ENCODE measurements at regions not wholly inside any gene's neighbourhood (a gene's known extent, or its start where the extent isn't known, plus 50 kb on each side); places are given as distances from the start of the nearest gene placed in this dataset.

DNA sequence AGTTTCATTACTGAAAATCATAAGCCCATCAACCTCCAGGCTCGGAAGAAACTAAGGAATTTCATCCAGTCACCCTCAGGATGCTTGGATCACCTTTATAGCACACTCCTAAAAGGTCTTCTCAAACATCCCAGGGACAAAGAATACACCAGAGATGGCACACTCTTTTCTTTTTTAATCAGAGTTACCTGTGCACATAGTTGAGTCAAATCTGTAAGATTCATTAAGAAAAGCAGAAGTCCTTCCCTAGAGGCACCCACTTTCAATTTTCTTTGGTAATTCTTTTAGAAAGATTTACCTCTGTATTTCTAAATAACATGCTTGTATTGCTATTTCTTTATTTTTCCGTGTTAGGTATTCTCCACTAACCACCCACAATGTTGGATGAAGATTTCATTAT lies 50.6 kb upstream of the IL6 start:
- no peak for TF ChIP-seq POLR2A (IDR thresholded peaks at IDR 0.05; ENCODE audit: low read length)
- no peak for TF ChIP-seq GATA1 (IDR thresholded peaks at IDR 0.05; ENCODE audit: low read depth, low read length)
- no peak for DNase-seq

DNA sequence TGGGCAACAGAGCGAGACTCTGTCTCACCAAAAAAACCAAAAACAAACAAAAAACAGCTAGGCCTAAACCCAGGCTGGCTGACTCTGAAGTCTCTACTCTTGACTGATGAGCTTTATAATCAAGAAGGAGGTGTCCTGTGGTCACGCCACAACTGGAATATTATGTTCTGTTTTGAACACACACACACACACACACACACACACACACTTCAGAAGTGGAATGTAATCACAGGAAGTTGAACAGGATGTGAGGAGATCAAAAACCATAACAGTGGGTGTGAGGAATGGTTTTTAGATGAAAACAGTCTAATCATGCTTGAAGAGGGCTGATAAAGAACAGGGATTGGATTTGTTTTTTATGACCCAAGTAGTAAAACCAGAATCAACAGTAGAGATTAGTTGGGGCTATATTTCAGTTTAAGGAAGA lies 51.1 kb upstream of the IL6 start:
- no peak for DNase-seq
- TF ChIP-seq GATA1 (IDR thresholded peaks at IDR 0.05; ENCODE audit: low read depth, low read length) (no peak), POLR2A (IDR thresholded peaks at IDR 0.05; ENCODE audit: low read length) (no peak)

DNA sequence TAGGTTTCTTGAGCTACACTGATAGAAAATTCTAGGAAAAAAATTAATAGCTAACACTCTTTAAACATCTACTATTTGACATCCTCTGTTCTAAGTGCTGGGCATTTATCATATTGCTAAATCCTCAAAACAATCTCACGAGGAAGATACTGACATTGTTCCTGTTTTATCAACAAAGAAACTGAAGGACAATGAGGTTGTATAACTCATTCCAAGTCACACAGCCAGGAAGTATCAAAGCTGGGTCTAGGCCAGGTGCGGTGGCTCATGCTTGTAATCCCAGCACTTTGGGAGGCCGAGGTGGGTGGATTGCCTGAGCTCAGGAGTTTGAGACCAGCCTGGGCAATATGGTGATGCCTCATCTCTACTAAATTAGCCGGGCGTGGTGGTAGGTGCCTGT lies 51.6 kb upstream of the IL6 start:
- DNase-seq: no peak
- no peak for TF ChIP-seq GATA1 (IDR thresholded peaks at IDR 0.05; ENCODE audit: low read depth, low read length)

DNA sequence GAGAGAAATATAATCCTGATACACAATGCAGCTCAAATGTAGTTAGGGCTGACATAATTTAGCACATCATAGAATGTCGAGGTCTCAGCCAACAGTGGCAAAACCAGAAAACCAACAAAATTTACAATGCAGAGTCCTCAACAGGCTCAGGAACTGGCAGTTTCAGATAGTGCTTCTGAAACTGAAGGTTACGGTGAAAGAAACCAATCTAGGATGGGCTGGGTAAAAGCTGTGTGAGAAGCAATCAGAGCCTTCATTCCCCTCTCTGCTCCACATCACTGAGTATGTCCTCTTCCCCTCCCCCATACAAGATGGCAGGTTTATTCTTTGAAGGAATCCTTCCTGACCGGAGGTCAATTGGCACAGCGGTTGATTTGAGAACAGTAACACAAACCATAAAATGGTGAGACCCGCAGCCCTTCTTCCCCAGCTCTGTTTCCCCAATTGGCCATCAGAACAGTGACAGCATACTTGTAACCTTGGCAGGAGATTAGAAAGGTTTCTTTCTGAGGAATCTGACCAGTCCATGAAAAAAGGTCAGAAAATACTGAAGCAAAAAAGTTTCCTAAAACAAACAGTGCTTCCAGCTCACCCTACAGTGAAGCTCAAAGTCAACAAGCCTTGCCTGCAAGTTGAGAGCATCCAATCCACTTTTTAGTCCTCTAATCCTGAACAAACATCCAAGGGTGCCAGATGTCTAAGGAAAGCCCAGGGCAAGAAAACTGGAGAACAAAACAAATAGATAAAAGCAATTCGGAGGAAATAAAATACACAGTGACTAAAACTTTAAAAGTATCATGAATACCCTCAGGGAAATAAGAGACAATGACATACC lies 53.9 kb upstream of the IL6 start:
- DNase-seq: no peak
- TF ChIP-seq GATA1 (IDR thresholded peaks at IDR 0.05; ENCODE audit: low read depth, low read length): no peak
- no peak for TF ChIP-seq POLR2A (IDR thresholded peaks at IDR 0.05; ENCODE audit: low read length)

DNA sequence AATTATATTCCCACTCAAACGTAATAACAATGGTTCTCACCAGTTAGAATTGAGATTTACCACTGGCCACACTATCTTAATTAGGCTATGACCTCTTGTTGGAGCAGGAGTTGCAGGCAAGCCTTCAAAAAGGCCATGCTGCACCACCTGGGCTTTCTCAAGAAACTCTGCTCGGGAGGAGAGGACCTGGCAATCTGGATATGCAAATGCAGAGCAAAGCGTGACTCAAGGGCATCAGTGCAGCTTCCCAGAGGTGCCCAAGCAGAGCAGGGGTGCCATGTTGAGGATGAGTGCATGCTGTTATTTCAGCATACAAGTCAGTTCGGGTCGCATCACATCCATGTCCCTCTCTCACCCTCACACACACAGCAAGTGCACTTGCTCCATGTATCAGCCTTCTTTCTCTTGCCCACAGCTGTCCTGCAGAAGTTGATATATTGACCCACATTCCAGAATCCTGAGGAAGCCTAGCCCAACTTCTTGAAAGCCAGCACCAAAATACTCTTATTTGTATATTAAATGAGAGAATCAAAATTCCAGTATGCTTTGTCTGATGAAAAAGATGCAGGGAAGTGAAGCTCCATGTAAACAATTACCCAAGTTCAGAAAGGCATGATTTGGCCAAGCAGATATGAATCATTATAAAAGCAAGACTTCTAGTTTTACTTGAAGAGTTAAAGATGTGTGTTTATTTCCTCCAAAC lies 55.7 kb upstream of the IL6 start:
- no peak for DNase-seq
- no peak for TF ChIP-seq POLR2A (IDR thresholded peaks at IDR 0.05; ENCODE audit: low read length)
- no peak for TF ChIP-seq GATA1 (IDR thresholded peaks at IDR 0.05; ENCODE audit: low read depth, low read length)

DNA sequence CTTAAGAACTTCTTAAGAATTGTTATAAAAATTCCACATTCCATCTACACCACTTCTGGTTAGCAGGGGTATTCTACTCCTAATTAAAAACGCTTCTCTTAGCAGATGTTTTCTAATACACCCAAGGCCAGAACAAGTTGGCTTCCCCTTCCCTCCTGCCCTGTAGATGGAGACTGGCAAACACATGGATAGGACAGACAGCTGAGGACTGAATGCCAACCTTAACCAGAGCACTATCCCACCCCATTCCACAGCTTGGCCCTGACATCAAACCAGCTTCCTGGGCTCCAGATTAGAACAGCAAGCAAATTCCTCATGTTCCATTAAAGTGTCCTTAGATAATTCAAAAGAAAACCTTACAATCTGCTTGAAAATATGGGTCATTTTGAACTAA lies 56.6 kb upstream of the IL6 start:
- DNase-seq: no peak
- TF ChIP-seq POLR2A (IDR thresholded peaks at IDR 0.05; ENCODE audit: low read length): no peak
- no peak for TF ChIP-seq GATA1 (IDR thresholded peaks at IDR 0.05; ENCODE audit: low read depth, low read length)

DNA sequence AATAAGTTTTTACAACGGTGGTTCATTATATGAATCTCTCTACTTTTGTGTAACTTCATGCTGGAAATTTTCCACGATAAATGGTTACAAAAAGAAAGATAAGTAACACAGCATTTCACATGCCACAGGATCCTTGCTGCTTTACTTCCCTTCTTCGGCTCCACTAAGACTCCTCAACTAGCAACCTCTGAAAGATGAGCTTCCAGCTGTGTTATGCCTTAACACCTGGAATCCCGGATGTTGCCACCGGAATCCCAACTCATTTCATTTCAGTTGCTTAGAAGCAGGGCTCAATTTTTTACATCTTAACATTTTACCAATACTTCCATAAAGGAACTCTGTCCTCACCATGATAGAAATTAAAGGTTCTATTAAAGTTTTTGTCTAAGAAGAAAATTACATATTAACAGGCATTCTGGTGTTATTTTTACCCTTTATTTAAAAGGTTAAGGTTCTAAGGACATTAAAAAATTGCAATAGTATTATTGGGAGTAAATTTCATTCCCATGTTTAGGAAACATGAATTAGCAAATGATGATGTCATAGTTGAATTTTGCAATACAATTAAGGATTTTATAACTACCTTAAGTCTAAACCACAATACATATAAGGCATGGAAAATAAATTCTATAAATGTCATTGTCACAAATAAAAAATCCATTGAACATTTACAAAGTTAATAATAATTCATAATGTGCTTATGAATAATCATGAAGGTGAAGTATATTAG lies 57.1 kb upstream of the IL6 start:
- TF ChIP-seq POLR2A (IDR thresholded peaks at IDR 0.05; ENCODE audit: low read length) (no peak), GATA1 (IDR thresholded peaks at IDR 0.05; ENCODE audit: low read depth, low read length) (no peak)
- no peak for DNase-seq

DNA sequence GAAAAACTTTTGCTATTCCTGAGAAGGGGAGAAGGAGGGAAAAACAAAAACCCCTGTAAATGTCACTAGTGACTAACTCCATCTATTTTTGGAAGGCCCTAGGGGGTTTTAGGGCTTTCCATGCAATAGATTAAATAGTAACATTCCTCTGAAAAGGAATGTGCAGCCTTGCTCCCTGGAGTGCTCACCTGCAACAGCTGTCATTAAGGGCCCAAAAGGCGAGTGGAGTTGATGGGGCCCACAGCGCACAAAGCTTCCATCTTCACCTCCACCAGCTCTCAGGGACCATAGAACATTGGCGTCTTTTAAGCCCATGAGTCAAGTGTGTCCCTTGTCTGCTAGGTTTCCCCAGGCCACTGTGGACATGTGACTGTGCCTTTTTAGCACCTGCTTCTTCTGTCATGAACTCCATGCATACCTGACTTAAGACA lies 58.0 kb upstream of the IL6 start:
- no peak for TF ChIP-seq GATA1 (IDR thresholded peaks at IDR 0.05; ENCODE audit: low read depth, low read length)
- no peak for TF ChIP-seq POLR2A (IDR thresholded peaks at IDR 0.05; ENCODE audit: low read length)
- DNase-seq: no peak

DNA sequence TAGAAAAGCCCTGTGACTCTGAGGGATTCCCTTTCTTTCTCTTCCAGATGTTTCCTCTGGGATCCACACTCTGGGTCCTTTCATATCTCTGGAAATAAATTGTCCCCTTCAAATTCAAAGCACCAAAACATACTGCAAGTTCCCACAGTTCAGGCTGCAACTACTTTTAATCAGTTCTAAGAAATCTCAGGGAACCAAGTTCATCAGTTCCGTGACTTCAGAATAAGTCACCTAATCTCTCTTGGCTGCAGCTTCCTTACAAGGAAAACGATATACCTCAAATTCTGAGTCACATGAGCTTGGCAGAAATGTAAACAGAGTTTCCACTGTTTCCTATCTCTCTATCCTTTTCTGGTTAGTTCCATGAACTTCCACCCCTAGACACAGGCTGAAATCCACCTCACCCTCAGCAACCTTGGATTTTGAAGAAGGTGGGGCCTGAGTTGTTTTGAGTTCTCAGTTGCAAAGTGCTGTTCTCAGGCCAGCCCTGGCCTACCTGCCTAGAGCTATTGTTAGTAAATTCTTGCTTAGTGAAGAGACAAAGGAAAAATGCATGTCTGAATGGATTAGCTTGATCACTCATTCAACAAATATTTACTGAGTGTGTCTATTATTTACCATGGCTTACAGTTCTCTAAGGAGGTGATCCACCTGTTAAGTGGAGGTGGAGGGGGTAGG lies 59.3 kb upstream of the IL6 start:
- no peak for DNase-seq
- TF ChIP-seq POLR2A (IDR thresholded peaks at IDR 0.05; ENCODE audit: low read length) (no peak), GATA1 (IDR thresholded peaks at IDR 0.05; ENCODE audit: low read depth, low read length) (no peak)

DNA sequence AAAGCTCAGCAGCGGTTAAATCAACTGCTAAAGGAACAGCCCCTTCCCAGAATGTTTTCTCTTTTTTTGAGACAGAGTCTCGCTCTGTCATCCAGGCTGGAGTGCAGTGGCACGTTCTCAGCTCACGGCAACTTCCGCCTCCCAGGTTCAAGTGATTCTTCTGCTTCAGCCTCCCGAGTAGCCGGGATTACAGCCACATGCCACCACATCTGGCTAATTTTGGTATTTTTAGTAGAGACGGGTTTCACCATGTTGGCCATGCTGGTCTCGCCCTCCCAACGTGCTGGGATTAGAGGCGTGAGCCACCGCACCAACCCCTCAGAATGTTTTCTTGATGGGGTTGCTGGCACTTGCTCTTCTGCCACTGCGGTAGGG lies 59.8 kb upstream of the IL6 start:
- DNase-seq: no peak
- TF ChIP-seq GATA1 (IDR thresholded peaks at IDR 0.05; ENCODE audit: low read depth, low read length) (no peak), POLR2A (IDR thresholded peaks at IDR 0.05; ENCODE audit: low read length) (no peak)

DNA sequence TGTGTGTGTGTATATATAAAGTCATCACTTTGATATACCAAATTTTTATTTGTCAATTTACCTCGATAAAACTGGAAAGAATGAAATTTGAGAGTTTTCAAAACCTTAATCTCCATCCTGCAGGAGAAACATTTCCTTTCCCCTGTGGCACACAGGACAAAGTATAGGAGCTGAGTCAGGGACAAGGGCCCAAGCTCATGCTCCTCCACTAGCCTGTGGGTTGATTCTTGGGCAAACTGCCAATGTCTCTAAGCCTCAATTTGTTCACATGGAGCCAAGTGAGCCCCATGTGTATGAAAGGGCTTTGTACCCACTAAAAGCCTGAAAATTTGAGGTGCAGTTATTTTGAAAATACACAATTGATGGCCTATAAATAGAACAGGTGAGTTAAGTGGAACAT lies 60.3 kb upstream of the IL6 start:
- no peak for TF ChIP-seq POLR2A (IDR thresholded peaks at IDR 0.05; ENCODE audit: low read length)
- no peak for TF ChIP-seq GATA1 (IDR thresholded peaks at IDR 0.05; ENCODE audit: low read depth, low read length)
- DNase-seq: no peak

DNA sequence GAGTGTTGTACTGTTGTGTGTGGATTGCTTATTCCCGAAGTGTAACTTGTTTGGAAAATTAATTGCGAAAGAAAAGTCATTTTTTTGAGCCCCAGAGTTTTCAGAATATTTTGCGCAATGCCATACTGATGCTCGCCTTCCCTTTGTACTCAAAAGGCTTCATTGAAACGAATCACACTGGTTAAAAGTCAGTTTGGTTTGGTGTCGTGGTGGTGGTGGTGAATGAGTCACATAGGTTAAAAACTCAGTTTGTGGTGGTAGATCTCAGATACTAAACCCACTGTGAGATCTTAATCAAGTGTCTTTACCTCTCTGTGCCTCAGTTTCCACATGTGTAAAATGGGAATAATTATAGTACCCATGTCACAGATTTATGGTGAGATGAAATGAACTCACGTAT lies 61.1 kb upstream of the IL6 start:
- no peak for TF ChIP-seq GATA1 (IDR thresholded peaks at IDR 0.05; ENCODE audit: low read depth, low read length)
- no peak for TF ChIP-seq POLR2A (IDR thresholded peaks at IDR 0.05; ENCODE audit: low read length)
- DNase-seq: no peak

DNA sequence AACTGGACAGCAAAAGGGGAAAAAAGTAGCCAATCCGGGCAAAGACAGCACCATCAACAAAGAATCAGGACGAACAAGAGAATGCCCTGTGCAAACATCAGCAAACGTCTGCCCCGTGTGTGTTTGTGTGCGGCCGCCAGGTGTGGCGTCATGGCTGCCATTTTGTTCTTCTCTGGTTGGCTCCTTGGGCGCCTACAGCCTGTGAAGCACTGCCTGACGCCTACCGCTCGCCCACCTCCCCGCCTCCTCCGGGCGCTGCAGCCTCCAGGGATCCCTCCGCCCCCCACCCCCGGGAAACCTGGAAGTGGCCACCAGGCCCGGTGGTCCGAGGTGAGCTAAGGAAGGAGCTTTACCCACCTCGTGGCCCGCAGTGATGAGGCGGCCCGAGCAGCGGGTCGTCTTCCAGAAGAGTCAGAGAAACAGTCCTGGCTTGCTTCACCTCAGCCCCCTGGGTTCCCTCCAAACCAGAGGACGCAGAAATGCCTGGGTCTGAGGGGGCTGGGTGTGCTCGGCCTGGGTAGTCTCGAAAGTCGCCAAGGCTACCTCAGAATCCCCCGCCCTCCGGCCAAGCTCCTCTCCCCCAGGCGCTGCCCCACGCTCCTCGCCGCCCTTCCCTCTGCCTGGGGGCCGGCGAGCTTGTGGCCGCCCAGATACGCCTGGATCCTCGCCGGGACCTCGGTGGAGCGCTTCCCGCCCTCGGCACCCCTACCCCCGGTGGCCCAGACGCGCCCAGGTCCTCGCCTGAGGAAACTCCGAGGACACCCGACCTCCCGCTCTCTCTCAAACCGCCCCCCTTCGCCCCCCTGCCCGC lies 61.8 kb upstream of the IL6 start:
- TF ChIP-seq POLR2A (IDR thresholded peaks at IDR 0.05; ENCODE audit: low read length): no peak
- TF ChIP-seq GATA1 (IDR thresholded peaks at IDR 0.05; ENCODE audit: low read depth, low read length): no peak
- no peak for DNase-seq
